Ovary (tissue), 7 donors: ENCODE measurements at regions not wholly inside any gene's neighbourhood (a gene's known extent, or its start where the extent isn't known, plus 50 kb on each side); places are given as distances from the start of the nearest gene placed in this dataset.
"Not testable (repeated sequence)": the region's sequence is repeated elsewhere in the genome, so short reads cannot be mapped to it uniquely, and the experiment has no call there.

Experiments used
- DNase-seq, 5 donors: peaks; one replicate each; pipeline ENCODE4 v3.0.0-alpha.2; 2019 to 2020
- H3K27ac ChIP-seq, 2 donors: fragments of 200-600 bp; one replicate each; pipeline versions ENCODE4 v1.5.1 to v1.8.0; 2019 to 2022
- H3K27me3 ChIP-seq: fragments of 200-600 bp; one replicate; pipeline ENCODE4 v1.8.0; 2022
- H3K36me3 ChIP-seq: fragments of 200-600 bp; sonication (generic); one replicate; pipeline ENCODE4 v1.5.1; 2019
- H3K4me1 ChIP-seq: one replicate; pipeline ENCODE4 v1.8.1; 2013; ENCODE audit warnings: mild to moderate bottlenecking, moderate library complexity; ENCODE audit not compliant: insufficient read depth
- H3K4me3 ChIP-seq: fragments of 200-600 bp; sonication (generic); one replicate; pipeline ENCODE4 v1.5.1; 2017
- H3K9me3 ChIP-seq, 2 donors: fragments of 200-600 bp in 1 of 2; sonication (generic) in 1 of 2; one replicate each; pipeline versions ENCODE4 v1.5.1 to v1.8.1; 2013 to 2019; ENCODE audit warnings: mild to moderate bottlenecking in 1 of 2, moderate library complexity in 1 of 2
- WGBS, 3 donors: extraction: QIAGEN DNeasy Blood & Tissue Kit in 1 of 3; methylation state at CpG; one replicate each; pipeline versions ENCODE4 v1.1.5 to v1.1.7; 2013 to 2017; 5-methylcytosine and 5-hydroxymethylcytosine counted together
- intact Hi-C, 4 donors: fragments of 100-400 bp; cut with DNase I; formaldehyde crosslinking; loops; one replicate each; pipeline versions ENCODE4 v1.11.0 to v1.15.1; 2022 to 2023
- donor health status: DM: no; HTN: no; CAD: no; lungs with moderate emphysema.
- donor health status: DM: no; HTN: no; CAD: no.
- donor health status: Bipolar disorder and iron deficiency.
- donor health status: DM: no; HTN: no; CAD: no.
- donor health status: DM: yes; HTN: yes; CAD: no.

DNA sequence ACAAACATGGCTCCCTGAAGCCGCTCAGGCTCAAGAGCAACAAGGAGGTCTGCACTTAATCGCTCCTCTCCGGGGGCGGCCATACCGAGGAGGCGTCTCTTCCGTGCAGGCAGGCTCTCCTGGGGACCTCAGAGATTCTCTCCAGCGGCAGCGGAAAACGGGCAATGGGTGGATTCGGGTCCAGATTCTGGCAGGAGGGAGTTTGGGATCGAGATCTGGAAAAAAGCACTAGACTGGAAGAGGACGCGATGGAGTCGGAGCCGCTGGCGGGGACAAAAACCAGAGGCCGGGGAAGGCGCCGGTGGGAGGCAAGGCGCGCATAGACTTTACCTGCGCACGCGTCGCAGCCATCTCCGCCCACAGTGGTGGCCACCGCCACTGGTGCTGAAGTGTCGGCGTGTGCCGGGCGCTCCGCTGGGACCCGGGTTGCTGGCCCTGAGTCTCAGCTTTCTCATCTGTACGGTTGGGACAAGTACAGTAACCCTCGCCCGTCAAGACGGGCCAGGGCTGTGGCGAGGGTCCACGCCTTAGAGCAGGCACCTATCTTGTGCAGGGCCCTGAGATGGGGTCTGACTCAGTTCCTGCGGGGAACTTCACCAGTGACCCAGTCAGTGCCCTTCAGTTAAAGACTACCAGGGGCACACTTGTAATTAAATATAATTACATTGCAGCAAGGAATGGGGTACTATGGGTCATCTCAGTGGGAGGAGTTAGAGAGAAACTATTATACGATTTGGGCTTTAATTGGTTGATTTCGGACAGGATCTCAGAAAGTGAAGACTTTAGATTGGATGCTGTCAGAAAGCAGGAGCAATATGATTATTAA, 454.1 kb downstream of the SPATA31A1 start:
- whole genome bisulfite sequencing, 3 donors: 1 to 4% (median 2%) methylated on average over 22 to 40 of the region's 43 CpGs
- not testable (repeated sequence) for H3K36me3 ChIP-seq

DNA sequence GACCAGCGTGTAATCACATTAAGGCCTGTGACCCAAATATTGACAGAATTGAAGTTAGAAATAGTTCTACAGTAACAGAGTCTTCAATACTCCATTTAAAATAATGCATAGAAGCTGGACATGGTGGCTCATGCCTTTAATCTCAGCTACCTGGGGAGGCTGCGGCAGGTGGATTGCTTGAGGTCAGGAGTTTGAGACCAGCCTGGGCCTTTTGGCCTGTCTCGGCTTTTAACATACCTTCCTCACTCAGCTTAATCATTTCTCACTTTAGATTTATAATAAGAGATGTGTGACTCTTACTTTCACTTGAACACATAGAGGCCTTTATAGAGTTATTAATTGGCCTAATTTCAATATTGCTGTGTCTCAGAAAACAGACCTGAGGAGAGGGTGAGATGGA, 454.9 kb downstream of the SPATA31A1 start:
- DNase-seq, H3K36me3 ChIP-seq, H3K9me3 ChIP-seq, H3K4me3 ChIP-seq, H3K27me3 ChIP-seq, intact Hi-C loops, H3K27ac ChIP-seq, H3K4me1 ChIP-seq: not testable (repeated sequence)
- WGBS, 3 donors: 96 to 100% (median 97%) methylated on average over 2 of the region's 3 CpGs

More for the DNA sequence above, 454.1 kb downstream of the SPATA31A1 start:
- DNase-seq: peak; percentile 59 to 73 (median 66)
- H3K27me3 ChIP-seq, intact Hi-C loops, H3K9me3 ChIP-seq, H3K4me1 ChIP-seq: not testable (repeated sequence)
- Histone ChIP-seq H3K27ac (peak overlapping the region in 1 of 2 donors; percentile 61), H3K4me3 (peak overlapping the region; percentile 72)

DNA sequence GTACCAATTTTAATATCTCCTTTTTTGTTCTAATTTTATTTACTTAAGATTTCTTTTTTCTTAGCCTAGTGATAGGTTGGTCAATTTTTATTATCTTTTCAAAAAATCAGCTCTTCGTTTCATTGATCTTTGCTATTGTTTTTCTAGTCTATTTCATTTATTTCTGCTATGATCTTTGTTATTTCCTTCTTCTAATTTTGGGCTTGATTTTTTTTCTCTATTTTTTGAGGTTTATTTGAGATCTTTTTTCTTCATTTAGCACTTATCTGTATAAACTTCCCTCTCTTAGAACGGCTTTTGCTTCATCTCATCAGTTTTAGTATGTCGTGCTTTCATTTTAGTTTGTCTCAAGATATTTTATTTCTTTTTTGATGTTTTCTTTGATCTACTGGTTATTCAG, 456.1 kb downstream of the SPATA31A1 start:
- H3K9me3 ChIP-seq, H3K4me1 ChIP-seq, H3K4me3 ChIP-seq, H3K27ac ChIP-seq, H3K36me3 ChIP-seq, DNase-seq, intact Hi-C loops, H3K27me3 ChIP-seq: not testable (repeated sequence)
- WGBS, 3 donors: 91 to 95% (median 92%) methylated on average over 3 of the region's 3 CpGs

DNA sequence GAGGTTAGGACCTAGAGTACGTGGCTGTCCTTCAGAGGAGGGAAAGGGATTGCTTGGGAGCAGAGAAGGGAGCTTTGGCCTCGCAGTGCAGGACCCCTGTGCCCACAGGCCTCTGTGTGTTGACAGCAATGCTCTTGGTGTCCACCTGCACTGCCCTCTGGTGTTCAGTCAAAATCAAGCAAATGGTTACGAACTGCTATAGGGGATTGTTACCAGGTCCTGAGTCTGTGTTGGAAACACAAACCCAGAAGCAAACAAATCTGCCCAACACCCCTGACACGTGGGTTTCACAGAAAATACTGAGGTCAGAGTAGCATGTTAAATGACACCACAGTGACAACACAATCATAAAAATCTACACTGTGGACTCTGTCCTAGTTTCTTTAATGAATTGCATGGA, 473.0 kb downstream of the SPATA31A1 start:
- intact Hi-C loops, DNase-seq, H3K4me3 ChIP-seq, H3K4me1 ChIP-seq, H3K36me3 ChIP-seq, H3K27ac ChIP-seq, H3K9me3 ChIP-seq, H3K27me3 ChIP-seq: not testable (repeated sequence)
- 9 to 71% methylated on average over 4 of the region's 4 CpGs; no CpG with 5 or more reads in 1 of the 3 donors for WGBS, 3 donors
